K562 (cell line): ENCODE measurements at regions not wholly inside any gene's neighbourhood (a gene's known extent, or its start where the extent isn't known, plus 50 kb on each side); places are given as distances from the start of the nearest gene placed in this dataset.

Experiments
- EP300 ChIP-seq: IDR thresholded peaks from 2 replicates; pipeline ENCODE4 v1.6.1; 2012; ENCODE audit warnings: low read length, improper control_type of control experiment
- FOXA3 ChIP-seq, 2 experiments: fragments of 450-650 bp in 1 of 2; sonication (generic) in 1 of 2; formaldehyde crosslinking; IDR thresholded peaks in 1 of 2; conservative IDR thresholded peaks in 1 of 2; 2 replicates each; pipeline versions ENCODE4 v1.4.0 to v1.8.0; 2020 to 2022; ENCODE audit warnings: mild to moderate bottlenecking in 2 of 2, missing genetic modification reagents in 1 of 2
- JUN ChIP-seq, 2 experiments: sonication (generic) in 1 of 2; formaldehyde crosslinking in 1 of 2; IDR thresholded peaks; 2 replicates each; pipeline versions ENCODE4 v1.6.1 to v1.8.0; 2012 to 2022; ENCODE audit warnings: borderline replicate concordance in 2 of 2, mild to moderate bottlenecking in 2 of 2, improper control_type of control experiment in 1 of 2, low read depth in 1 of 2, low read length in 1 of 2, missing genetic modification reagents in 1 of 2
- NFRKB ChIP-seq: fragments of 450-650 bp; IDR thresholded peaks from 2 replicates; pipeline ENCODE4 v1.6.1; 2016; ENCODE audit warnings: low read depth
- NUFIP1 ChIP-seq: fragments of 450-650 bp; IDR thresholded peaks from 2 replicates; pipeline ENCODE4 v1.6.1; 2018; ENCODE audit not compliant: partially characterized antibody
- POLR2A ChIP-seq: fragments of 450-650 bp; conservative IDR thresholded peaks from 2 replicates; pipeline ENCODE4 v1.6.1; 2016
- SIN3A ChIP-seq, 2 experiments: fragments of 150-350 bp in 1 of 2; IDR thresholded peaks; 2 replicates each; pipeline ENCODE4 v1.6.1; 2011 to 2016; ENCODE audit warnings: borderline replicate concordance in 2 of 2, low read depth in 2 of 2, low read length in 2 of 2, mild to moderate bottlenecking in 2 of 2, moderate library complexity in 2 of 2; ENCODE audit not compliant: control insufficient read depth in 1 of 2
- SNRNP70 ChIP-seq: fragments of 200-400 bp; formaldehyde crosslinking; optimal IDR thresholded peaks from 2 replicates; pipeline ENCODE3; 2017; ENCODE audit warnings: low read depth, low read length
- TF ChIP-seq, protein P1 (sequence below), 2 experiments: IDR thresholded peaks; 2 replicates each; pipeline ENCODE4 v1.6.1; 2012; ENCODE audit warnings: improper control_type of control experiment in 2 of 2, low read depth in 2 of 2, low read length in 2 of 2, borderline replicate concordance in 1 of 2
- TF ChIP-seq, protein P2 (sequence below), 3 experiments: IDR thresholded peaks in 2 of 3; conservative IDR thresholded peaks in 1 of 3; 2 replicates each; pipeline ENCODE4 v1.5.1; 2011 to 2012; ENCODE audit warnings: low read length in 3 of 3, mild to moderate bottlenecking in 3 of 3, control low read depth in 2 of 3, improper control_type of control experiment in 1 of 3, inconsistent platforms in 1 of 3, low read depth in 1 of 3, mixed read lengths in 1 of 3, moderate library complexity in 1 of 3; ENCODE audit not compliant: insufficient read depth in 2 of 3

- TF ChIP-seq, protein P1, sequence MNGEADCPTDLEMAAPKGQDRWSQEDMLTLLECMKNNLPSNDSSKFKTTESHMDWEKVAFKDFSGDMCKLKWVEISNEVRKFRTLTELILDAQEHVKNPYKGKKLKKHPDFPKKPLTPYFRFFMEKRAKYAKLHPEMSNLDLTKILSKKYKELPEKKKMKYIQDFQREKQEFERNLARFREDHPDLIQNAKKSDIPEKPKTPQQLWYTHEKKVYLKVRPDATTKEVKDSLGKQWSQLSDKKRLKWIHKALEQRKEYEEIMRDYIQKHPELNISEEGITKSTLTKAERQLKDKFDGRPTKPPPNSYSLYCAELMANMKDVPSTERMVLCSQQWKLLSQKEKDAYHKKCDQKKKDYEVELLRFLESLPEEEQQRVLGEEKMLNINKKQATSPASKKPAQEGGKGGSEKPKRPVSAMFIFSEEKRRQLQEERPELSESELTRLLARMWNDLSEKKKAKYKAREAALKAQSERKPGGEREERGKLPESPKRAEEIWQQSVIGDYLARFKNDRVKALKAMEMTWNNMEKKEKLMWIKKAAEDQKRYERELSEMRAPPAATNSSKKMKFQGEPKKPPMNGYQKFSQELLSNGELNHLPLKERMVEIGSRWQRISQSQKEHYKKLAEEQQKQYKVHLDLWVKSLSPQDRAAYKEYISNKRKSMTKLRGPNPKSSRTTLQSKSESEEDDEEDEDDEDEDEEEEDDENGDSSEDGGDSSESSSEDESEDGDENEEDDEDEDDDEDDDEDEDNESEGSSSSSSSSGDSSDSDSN (IDR thresholded peaks at IDR 0.05; ENCODE audit: borderline replicate concordance in 1 of 2, low read depth in 2 of 2, low read length in 2 of 2) = no peak
- TF ChIP-seq NUFIP1 (no peak), JUN (IDR thresholded peaks at IDR 0.05; ENCODE audit: borderline replicate concordance, low read depth, low read length) (no peak), JUN (CRISPR knock-in tag; IDR thresholded peaks at IDR 0.05; ENCODE audit: borderline replicate concordance) (no peak), SIN3A (IDR thresholded peaks at IDR 0.05; ENCODE audit: borderline replicate concordance in 2 of 2, control insufficient read depth in 1 of 2, low read depth in 2 of 2, low read length in 2 of 2) (no peak), EP300 (no peak), FOXA3 (CRISPR knock-in tag; conservative IDR thresholded peaks at IDR 0.05 in 1 of 2, IDR thresholded peaks at IDR 0.05 in 1 of 2) (no peak), NFRKB (no peak), SNRNP70 (no peak), POLR2A (no peak)
- TF ChIP-seq, protein P2, sequence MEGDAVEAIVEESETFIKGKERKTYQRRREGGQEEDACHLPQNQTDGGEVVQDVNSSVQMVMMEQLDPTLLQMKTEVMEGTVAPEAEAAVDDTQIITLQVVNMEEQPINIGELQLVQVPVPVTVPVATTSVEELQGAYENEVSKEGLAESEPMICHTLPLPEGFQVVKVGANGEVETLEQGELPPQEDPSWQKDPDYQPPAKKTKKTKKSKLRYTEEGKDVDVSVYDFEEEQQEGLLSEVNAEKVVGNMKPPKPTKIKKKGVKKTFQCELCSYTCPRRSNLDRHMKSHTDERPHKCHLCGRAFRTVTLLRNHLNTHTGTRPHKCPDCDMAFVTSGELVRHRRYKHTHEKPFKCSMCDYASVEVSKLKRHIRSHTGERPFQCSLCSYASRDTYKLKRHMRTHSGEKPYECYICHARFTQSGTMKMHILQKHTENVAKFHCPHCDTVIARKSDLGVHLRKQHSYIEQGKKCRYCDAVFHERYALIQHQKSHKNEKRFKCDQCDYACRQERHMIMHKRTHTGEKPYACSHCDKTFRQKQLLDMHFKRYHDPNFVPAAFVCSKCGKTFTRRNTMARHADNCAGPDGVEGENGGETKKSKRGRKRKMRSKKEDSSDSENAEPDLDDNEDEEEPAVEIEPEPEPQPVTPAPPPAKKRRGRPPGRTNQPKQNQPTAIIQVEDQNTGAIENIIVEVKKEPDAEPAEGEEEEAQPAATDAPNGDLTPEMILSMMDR (IDR thresholded peaks at IDR 0.05 in 2 of 3, conservative IDR thresholded peaks at IDR 0.05 in 1 of 3; ENCODE audit: insufficient read depth in 2 of 3, low read depth in 1 of 3, low read length in 3 of 3) = no peak
Observed at GRCh38 chr12:68446901-68447796, 115.0 kb upstream of the MDM1 start.
